Activated CD4-positive, CD25-positive, alpha-beta regulatory T cell treated with anti-CD3 and anti-CD28 coated beads, Interleukin-2, amount 50 U/mL, for 16 hours (primary cell): ENCODE measurements at regions not wholly inside any gene's neighbourhood (a gene's known extent, or its start where the extent isn't known, plus 50 kb on each side); places are given as distances from the start of the nearest gene placed in this dataset.

Source experiments
- DNase-seq: peaks from one replicate; pipeline ENCODE4 v3.0.0-alpha.2; 2020; ENCODE audit warnings: low read depth, low spot score

GRCh38 chr7:131737746-131738465 lies 181.5 kb upstream of the PODXL start:
- DNase-seq, result no peak

- no peak for DNase-seq
These were observed 178.7 kb upstream of the PODXL start for GRCh38 chr7:131735101-131735500.

GRCh38 chr7:131733604-131734003 lies 177.2 kb upstream of the PODXL start:
- DNase-seq, result no peak

GRCh38 chr7:131727189-131727588 lies 170.8 kb upstream of the PODXL start:
- DNase-seq, result no peak

- DNase-seq, result no peak
These were observed 170.3 kb upstream of the PODXL start for GRCh38 chr7:131726686-131727085.

GRCh38 chr7:131726031-131726430 lies 169.6 kb upstream of the PODXL start:
- no peak for DNase-seq

GRCh38 chr7:131724776-131725345 lies 168.4 kb upstream of the PODXL start:
- no peak for DNase-seq

- no peak for DNase-seq
These were observed 167.5 kb upstream of the PODXL start for GRCh38 chr7:131723926-131724325.

- no peak for DNase-seq
These were observed 165.9 kb upstream of the PODXL start for GRCh38 chr7:131722371-131722770.

GRCh38 chr7:131721660-131722059 lies 165.2 kb upstream of the PODXL start:
- DNase-seq, result no peak

GRCh38 chr7:131720703-131721102 lies 164.3 kb upstream of the PODXL start:
- DNase-seq, result no peak

- DNase-seq, result no peak
These were observed 160.8 kb upstream of the PODXL start for GRCh38 chr7:131717181-131717580.

- no peak for DNase-seq
These were observed 142.9 kb upstream of the PODXL start for GRCh38 chr7:131699323-131699722.

GRCh38 chr7:131692131-131692960 lies 135.9 kb upstream of the PODXL start:
- no peak for DNase-seq

- no peak for DNase-seq
These were observed 135.2 kb upstream of the PODXL start for GRCh38 chr7:131691454-131692130.

- no peak for DNase-seq
These were observed 134.0 kb upstream of the PODXL start for GRCh38 chr7:131690441-131690840.

- DNase-seq, result no peak
These were observed 133.3 kb upstream of the PODXL start for GRCh38 chr7:131689662-131690234.

GRCh38 chr7:131688738-131689661 lies 132.6 kb upstream of the PODXL start:
- peak; percentile 33 for DNase-seq

GRCh38 chr7:131687296-131687695 lies 130.9 kb upstream of the PODXL start:
- no peak for DNase-seq

GRCh38 chr7:131686833-131687232 lies 130.4 kb upstream of the PODXL start:
- no peak for DNase-seq
